SU-DHL-6 (cell line): ENCODE measurements at regions not wholly inside any gene's neighbourhood (a gene's known extent, or its start where the extent isn't known, plus 50 kb on each side); places are given as distances from the start of the nearest gene placed in this dataset.

Source experiments
- EZH2phosphoT487 ChIP-seq: fragments of 200-600 bp; sonication (generic), shearing (Covaris generic); conservative IDR thresholded peaks from 2 replicates; pipeline ENCODE4 v1.6.1; 2018; ENCODE audit warnings: mild to moderate bottlenecking, antibody characterized with exemption, low read length, moderate library complexity, mixed read lengths
- TF ChIP-seq, protein P1 (sequence below): fragments of 200-600 bp; sonication (generic); IDR thresholded peaks from one replicate; pipeline ENCODE4 v1.5.1; 2017; ENCODE audit warnings: antibody characterized with exemption, mild to moderate bottlenecking, low read length, moderate library complexity; ENCODE audit not compliant: insufficient read depth, poor library complexity, severe bottlenecking

- TF ChIP-seq, protein P1, sequence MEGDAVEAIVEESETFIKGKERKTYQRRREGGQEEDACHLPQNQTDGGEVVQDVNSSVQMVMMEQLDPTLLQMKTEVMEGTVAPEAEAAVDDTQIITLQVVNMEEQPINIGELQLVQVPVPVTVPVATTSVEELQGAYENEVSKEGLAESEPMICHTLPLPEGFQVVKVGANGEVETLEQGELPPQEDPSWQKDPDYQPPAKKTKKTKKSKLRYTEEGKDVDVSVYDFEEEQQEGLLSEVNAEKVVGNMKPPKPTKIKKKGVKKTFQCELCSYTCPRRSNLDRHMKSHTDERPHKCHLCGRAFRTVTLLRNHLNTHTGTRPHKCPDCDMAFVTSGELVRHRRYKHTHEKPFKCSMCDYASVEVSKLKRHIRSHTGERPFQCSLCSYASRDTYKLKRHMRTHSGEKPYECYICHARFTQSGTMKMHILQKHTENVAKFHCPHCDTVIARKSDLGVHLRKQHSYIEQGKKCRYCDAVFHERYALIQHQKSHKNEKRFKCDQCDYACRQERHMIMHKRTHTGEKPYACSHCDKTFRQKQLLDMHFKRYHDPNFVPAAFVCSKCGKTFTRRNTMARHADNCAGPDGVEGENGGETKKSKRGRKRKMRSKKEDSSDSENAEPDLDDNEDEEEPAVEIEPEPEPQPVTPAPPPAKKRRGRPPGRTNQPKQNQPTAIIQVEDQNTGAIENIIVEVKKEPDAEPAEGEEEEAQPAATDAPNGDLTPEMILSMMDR: no peak
- no peak for TF ChIP-seq EZH2phosphoT487
Measured at GRCh38 chr4:27910227-27910626, 1049.6 kb downstream of the STIM2 start.
